Lower leg skin (tissue), 3 donors: ENCODE measurements at regions not wholly inside any gene's neighbourhood (a gene's known extent, or its start where the extent isn't known, plus 50 kb on each side); places are given as distances from the start of the nearest gene placed in this dataset.

ENCODE experiments used
- POLR2A ChIP-seq, 2 donors: fragments of 450-650 bp; IDR thresholded peaks; one replicate each; pipeline ENCODE4 v1.6.1; 2016 to 2017; ENCODE audit warnings: antibody characterized with exemption in 2 of 2, mild to moderate bottlenecking in 1 of 2, moderate library complexity in 1 of 2
- TF ChIP-seq, protein P1 (sequence below), 3 donors: fragments of 450-650 bp; IDR thresholded peaks; one replicate each; pipeline ENCODE4 v1.5.1; 2016; ENCODE audit warnings: antibody characterized with exemption in 3 of 3, mild to moderate bottlenecking in 3 of 3, moderate library complexity in 2 of 3

DNA sequence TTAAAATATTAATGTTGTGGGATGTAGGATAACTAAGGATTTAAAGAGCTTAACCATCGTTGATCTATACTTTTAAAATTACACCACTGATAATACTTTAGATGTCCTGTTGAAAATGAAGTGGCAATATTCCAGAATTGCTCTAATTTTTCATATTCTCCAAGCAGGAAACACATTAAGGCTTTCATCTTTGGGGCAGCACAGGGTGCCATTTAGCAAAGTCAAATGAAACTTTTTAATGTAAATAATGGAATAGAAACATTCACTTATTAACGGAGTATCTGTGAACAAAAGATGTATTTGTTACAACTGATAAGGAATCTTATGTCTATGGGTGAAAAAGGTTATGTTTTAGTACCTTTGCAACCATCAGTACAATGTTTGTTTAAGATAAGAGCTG, 50.0 kb upstream of the MIR17HG start:
- TF ChIP-seq, protein P1, sequence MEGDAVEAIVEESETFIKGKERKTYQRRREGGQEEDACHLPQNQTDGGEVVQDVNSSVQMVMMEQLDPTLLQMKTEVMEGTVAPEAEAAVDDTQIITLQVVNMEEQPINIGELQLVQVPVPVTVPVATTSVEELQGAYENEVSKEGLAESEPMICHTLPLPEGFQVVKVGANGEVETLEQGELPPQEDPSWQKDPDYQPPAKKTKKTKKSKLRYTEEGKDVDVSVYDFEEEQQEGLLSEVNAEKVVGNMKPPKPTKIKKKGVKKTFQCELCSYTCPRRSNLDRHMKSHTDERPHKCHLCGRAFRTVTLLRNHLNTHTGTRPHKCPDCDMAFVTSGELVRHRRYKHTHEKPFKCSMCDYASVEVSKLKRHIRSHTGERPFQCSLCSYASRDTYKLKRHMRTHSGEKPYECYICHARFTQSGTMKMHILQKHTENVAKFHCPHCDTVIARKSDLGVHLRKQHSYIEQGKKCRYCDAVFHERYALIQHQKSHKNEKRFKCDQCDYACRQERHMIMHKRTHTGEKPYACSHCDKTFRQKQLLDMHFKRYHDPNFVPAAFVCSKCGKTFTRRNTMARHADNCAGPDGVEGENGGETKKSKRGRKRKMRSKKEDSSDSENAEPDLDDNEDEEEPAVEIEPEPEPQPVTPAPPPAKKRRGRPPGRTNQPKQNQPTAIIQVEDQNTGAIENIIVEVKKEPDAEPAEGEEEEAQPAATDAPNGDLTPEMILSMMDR (IDR thresholded peaks at IDR 0.05): no peak
- TF ChIP-seq POLR2A (IDR thresholded peaks at IDR 0.05): no peak
